ENCODE measurements at regions not wholly inside any gene's neighbourhood (a gene's known extent, or its start where the extent isn't known, plus 50 kb on each side); places are given as distances from the start of the nearest gene placed in this dataset.

GRCh38 chrX:125402807-125403206 lies 83.1 kb downstream of the TEX13C start:
- no peak for DNase-seq (ENCODE audit: low read depth, low spot score)
- H3K36me3 ChIP-seq (ENCODE audit: insufficient read depth, low read length), result no peaks in the 10 kb centered on the region
- TF ChIP-seq POLR2AphosphoS5 (IDR thresholded peaks at IDR 0.05; ENCODE audit: borderline replicate concordance, low read depth, low read length) (no peak), EZH2 (IDR thresholded peaks at IDR 0.05) (no peak), FOXP2 (optimal IDR thresholded peaks at IDR 0.05; ENCODE audit: control extremely low read depth, extremely low read length, insufficient read depth) (no peak)

GRCh38 chrX:125404667-125405160 lies 85.0 kb downstream of the TEX13C start:
- no peaks in the 10 kb centered on the region for H3K36me3 ChIP-seq (ENCODE audit: insufficient read depth, low read length)
- DNase-seq (ENCODE audit: low read depth, low spot score), result no peak

More at GRCh38 chrX:125402807-125403206, 83.1 kb downstream of the TEX13C start:
- no peaks in the 10 kb centered on the region for H3K9me3 ChIP-seq (ENCODE audit: low read depth, low read length)
- no peak overlapping the region for H3K9ac ChIP-seq (ENCODE audit: insufficient read length)
- H3K4me3 ChIP-seq, result no peak overlapping the region
- no peak overlapping the region for H3K27ac ChIP-seq

GRCh38 chrX:125405339-125405738 lies 85.7 kb downstream of the TEX13C start:
- no peak for DNase-seq (ENCODE audit: low read depth, low spot score)
- TF ChIP-seq EZH2 (IDR thresholded peaks at IDR 0.05) (no peak), FOXP2 (optimal IDR thresholded peaks at IDR 0.05; ENCODE audit: control extremely low read depth, extremely low read length, insufficient read depth) (no peak), POLR2AphosphoS5 (IDR thresholded peaks at IDR 0.05; ENCODE audit: borderline replicate concordance, low read depth, low read length) (no peak)
- Histone ChIP-seq H3K36me3 (ENCODE audit: insufficient read depth, low read length) (no peaks in the 10 kb centered on the region), H3K9ac (ENCODE audit: insufficient read length) (no peak overlapping the region), H3K4me3 (no peak overlapping the region), H3K9me3 (ENCODE audit: low read depth, low read length) (no peaks in the 10 kb centered on the region), H3K27ac (no peak overlapping the region)

More at GRCh38 chrX:125404667-125405160, 85.0 kb downstream of the TEX13C start:
- Histone ChIP-seq H3K9ac (ENCODE audit: insufficient read length) (no peak overlapping the region), H3K9me3 (ENCODE audit: low read depth, low read length) (no peaks in the 10 kb centered on the region), H3K27ac (no peak overlapping the region), H3K4me3 (no peak overlapping the region)
- TF ChIP-seq POLR2AphosphoS5 (IDR thresholded peaks at IDR 0.05; ENCODE audit: borderline replicate concordance, low read depth, low read length), result no peak
- no peak for TF ChIP-seq FOXP2 (optimal IDR thresholded peaks at IDR 0.05; ENCODE audit: control extremely low read depth, extremely low read length, insufficient read depth)
- TF ChIP-seq EZH2 (IDR thresholded peaks at IDR 0.05), result no peak

GRCh38 chrX:125407314-125407713 lies 87.6 kb downstream of the TEX13C start:
- Histone ChIP-seq H3K27ac (no peak overlapping the region), H3K9me3 (ENCODE audit: low read depth, low read length) (no peaks in the 10 kb centered on the region), H3K9ac (ENCODE audit: insufficient read length) (no peak overlapping the region), H3K36me3 (ENCODE audit: insufficient read depth, low read length) (no peaks in the 10 kb centered on the region), H3K4me3 (no peak overlapping the region)
- TF ChIP-seq FOXP2 (optimal IDR thresholded peaks at IDR 0.05; ENCODE audit: control extremely low read depth, extremely low read length, insufficient read depth) (no peak), EZH2 (IDR thresholded peaks at IDR 0.05) (no peak), POLR2AphosphoS5 (IDR thresholded peaks at IDR 0.05; ENCODE audit: borderline replicate concordance, low read depth, low read length) (no peak)
- DNase-seq (ENCODE audit: low read depth, low spot score), result no peak

- DNase-seq (ENCODE audit: low read depth, low spot score), result no peak
- TF ChIP-seq POLR2AphosphoS5 (IDR thresholded peaks at IDR 0.05; ENCODE audit: borderline replicate concordance, low read depth, low read length), result no peak
- TF ChIP-seq EZH2 (IDR thresholded peaks at IDR 0.05), result no peak
- TF ChIP-seq FOXP2 (optimal IDR thresholded peaks at IDR 0.05; ENCODE audit: control extremely low read depth, extremely low read length, insufficient read depth), result no peak
- H3K4me3 ChIP-seq, result no peak overlapping the region
- no peaks in the 10 kb centered on the region for H3K9me3 ChIP-seq (ENCODE audit: low read depth, low read length)
- no peak overlapping the region for H3K9ac ChIP-seq (ENCODE audit: insufficient read length)
- H3K36me3 ChIP-seq (ENCODE audit: insufficient read depth, low read length), result no peaks in the 10 kb centered on the region
- no peak overlapping the region for H3K27ac ChIP-seq
Measured at GRCh38 chrX:125420809-125421208, 101.1 kb downstream of the TEX13C start.

GRCh38 chrX:125422986-125423385 lies 103.3 kb downstream of the TEX13C start:
- TF ChIP-seq POLR2AphosphoS5 (IDR thresholded peaks at IDR 0.05; ENCODE audit: borderline replicate concordance, low read depth, low read length), result no peak
- TF ChIP-seq EZH2 (IDR thresholded peaks at IDR 0.05), result no peak
- no peak for TF ChIP-seq FOXP2 (optimal IDR thresholded peaks at IDR 0.05; ENCODE audit: control extremely low read depth, extremely low read length, insufficient read depth)
- no peaks in the 10 kb centered on the region for H3K36me3 ChIP-seq (ENCODE audit: insufficient read depth, low read length)

GRCh38 chrX:125424536-125424935 lies 104.9 kb downstream of the TEX13C start:
- Histone ChIP-seq H3K4me3 (no peak overlapping the region), H3K27ac (no peak overlapping the region), H3K9ac (ENCODE audit: insufficient read length) (no peak overlapping the region), H3K36me3 (ENCODE audit: insufficient read depth, low read length) (no peaks in the 10 kb centered on the region), H3K9me3 (ENCODE audit: low read depth, low read length) (no peaks in the 10 kb centered on the region)
- no peak for TF ChIP-seq EZH2 (IDR thresholded peaks at IDR 0.05)
- TF ChIP-seq POLR2AphosphoS5 (IDR thresholded peaks at IDR 0.05; ENCODE audit: borderline replicate concordance, low read depth, low read length), result no peak
- no peak for TF ChIP-seq FOXP2 (optimal IDR thresholded peaks at IDR 0.05; ENCODE audit: control extremely low read depth, extremely low read length, insufficient read depth)
- DNase-seq (ENCODE audit: low read depth, low spot score), result no peak

More at GRCh38 chrX:125422986-125423385, 103.3 kb downstream of the TEX13C start:
- Histone ChIP-seq H3K9ac (ENCODE audit: insufficient read length) (no peak overlapping the region), H3K4me3 (no peak overlapping the region), H3K27ac (no peak overlapping the region), H3K9me3 (ENCODE audit: low read depth, low read length) (no peaks in the 10 kb centered on the region)
- DNase-seq (ENCODE audit: low read depth, low spot score), result no peak

- DNase-seq (ENCODE audit: low read depth, low spot score), result peak; percentile 16
- TF ChIP-seq EZH2 (IDR thresholded peaks at IDR 0.05) (no peak), FOXP2 (optimal IDR thresholded peaks at IDR 0.05; ENCODE audit: control extremely low read depth, extremely low read length, insufficient read depth) (no peak)
Measured at GRCh38 chrX:125436855-125437254, 117.2 kb downstream of the TEX13C start.

More at GRCh38 chrX:125436855-125437254, 117.2 kb downstream of the TEX13C start:
- Histone ChIP-seq H3K9ac (ENCODE audit: insufficient read length) (no peak overlapping the region), H3K4me3 (no peak overlapping the region), H3K27ac (no peak overlapping the region), H3K9me3 (ENCODE audit: low read depth, low read length) (no peaks in the 10 kb centered on the region), H3K36me3 (ENCODE audit: insufficient read depth, low read length) (no peaks in the 10 kb centered on the region)
